WTC11 (cell line): ENCODE measurements at regions not wholly inside any gene's neighbourhood (a gene's known extent, or its start where the extent isn't known, plus 50 kb on each side); places are given as distances from the start of the nearest gene placed in this dataset.

Source experiments
- ATAC-seq: fragments of 200-7000 bp; cut with Tn5 transposase; 2 replicates; pipeline ENCODE4 v1.10.0; 2021; ENCODE audit warnings: mild to moderate bottlenecking, moderate library complexity
- CTCF ChIA-PET: fragments of 300-600 bp; sonication (Branson Sonifier 250); formaldehyde crosslinking; loops from one replicate; lab custom pipeline; 2021; ENCODE audit warnings: antibody characterized with exemption; lab: Charles Lee
- POLR2A ChIA-PET: fragments of 350-600 bp; sonication (Branson Sonifier 250); formaldehyde crosslinking; loops from one replicate; lab custom pipeline; 2021; ENCODE audit warnings: antibody characterized with exemption; lab: Charles Lee
- DNase-seq: peaks from one replicate; pipeline ENCODE4 v3.0.0; 2021; ENCODE audit warnings: low spot score
- H3K27ac Mint-ChIP-seq: 2 replicates; pipeline ENCODE4 v1.8.0; 2021; ENCODE audit warnings: mixed read lengths
- H3K27me3 Mint-ChIP-seq: 2 replicates; pipeline ENCODE4 v1.8.0; 2021; ENCODE audit warnings: low read depth, mild to moderate bottlenecking, moderate library complexity, mixed read lengths
- H3K36me3 Mint-ChIP-seq: 2 replicates; pipeline ENCODE4 v1.8.0; 2021; ENCODE audit warnings: mixed read lengths
- H3K4me1 Mint-ChIP-seq: 2 replicates; pipeline ENCODE4 v1.8.0; 2022; ENCODE audit warnings: mixed read lengths
- H3K4me3 Mint-ChIP-seq: 2 replicates; pipeline ENCODE4 v1.8.0; 2021; ENCODE audit warnings: mild to moderate bottlenecking, moderate library complexity, mixed read lengths
- H3K9me3 Mint-ChIP-seq: 2 replicates; pipeline ENCODE4 v1.8.0; 2021; ENCODE audit warnings: mixed read lengths
- ATF3 ChIP-seq: sonication (generic); formaldehyde crosslinking; conservative IDR thresholded peaks from 2 replicates; pipeline ENCODE4 v1.8.1; 2022; ENCODE audit warnings: mild to moderate bottlenecking, missing genetic modification reagents
- ATF6 ChIP-seq: sonication (generic); formaldehyde crosslinking; IDR thresholded peaks from 2 replicates; pipeline ENCODE4 v1.8.1; 2023; ENCODE audit warnings: mild to moderate bottlenecking, missing genetic modification reagents
- CREB1 ChIP-seq: sonication (generic); formaldehyde crosslinking; IDR thresholded peaks from 2 replicates; pipeline ENCODE4 v1.8.0; 2023; ENCODE audit warnings: mild to moderate bottlenecking, missing genetic modification reagents
- ESRRA ChIP-seq: sonication (generic); formaldehyde crosslinking; IDR thresholded peaks from 2 replicates; pipeline ENCODE4 v1.8.1; 2022; ENCODE audit warnings: mild to moderate bottlenecking, missing genetic modification reagents, borderline replicate concordance
- GRHL2 ChIP-seq: fragments of 250-450 bp; sonication (Bioruptor Pico); IDR thresholded peaks from 2 replicates; pipeline ENCODE4 v1.8.0; 2022; ENCODE audit warnings: mild to moderate bottlenecking, moderate library complexity; ENCODE audit not compliant: insufficient replicate concordance, severe bottlenecking
- IRF1 ChIP-seq: sonication (generic); formaldehyde crosslinking; IDR thresholded peaks from 2 replicates; pipeline ENCODE4 v1.8.0; 2023; ENCODE audit warnings: missing genetic modification reagents
- RELA ChIP-seq: sonication (generic); formaldehyde crosslinking; IDR thresholded peaks from 2 replicates; pipeline ENCODE4 v1.8.1; 2022; ENCODE audit warnings: missing genetic modification reagents, mild to moderate bottlenecking, borderline replicate concordance
- SP1 ChIP-seq: sonication (generic); formaldehyde crosslinking; conservative IDR thresholded peaks from 2 replicates; pipeline ENCODE4 v1.8.1; 2022; ENCODE audit warnings: missing genetic modification reagents
- USF2 ChIP-seq: sonication (generic); formaldehyde crosslinking; IDR thresholded peaks from 2 replicates; pipeline ENCODE4 v1.8.1; 2023; ENCODE audit warnings: mild to moderate bottlenecking, missing genetic modification reagents, moderate library complexity
- ZNF281 ChIP-seq: sonication (generic); formaldehyde crosslinking; IDR thresholded peaks from 2 replicates; pipeline ENCODE4 v1.8.0; 2023; ENCODE audit warnings: mild to moderate bottlenecking, missing genetic modification reagents
- ZNF423 ChIP-seq: fragments of 250-450 bp; sonication (Bioruptor Pico); IDR thresholded peaks from 2 replicates; pipeline ENCODE4 v2.1.2; 2022; ENCODE audit warnings: mild to moderate bottlenecking, moderate library complexity
- ZNF425 ChIP-seq: fragments of 250-450 bp; sonication (Bioruptor Pico); conservative IDR thresholded peaks from 2 replicates; pipeline ENCODE4 v1.9.0; 2021; ENCODE audit warnings: mild to moderate bottlenecking
- ZNF512 ChIP-seq: sonication (generic); formaldehyde crosslinking; IDR thresholded peaks from 2 replicates; pipeline ENCODE4 v1.8.1; 2022; ENCODE audit warnings: missing genetic modification reagents, borderline replicate concordance

GRCh38 chr4:108334031-108334430 lies 165.3 kb upstream of the LEF1 start (continued):
- TF ChIP-seq ATF6 (CRISPR knock-in tag) (no peak), ATF3 (CRISPR knock-in tag) (no peak)

GRCh38 chr4:108333353-108333942 lies 164.7 kb upstream of the LEF1 start:
- CTCF ChIA-PET, result interaction anchor here (1.4 kb wide), 1 partner anchor 28 kb away, joined by 3 read pairs; no protein-coding TSS in a partner anchor
- H3K4me1 Mint-ChIP-seq, result peaks cover 30% of the 10 kb centered on the region
- TF ChIP-seq ZNF281 (CRISPR knock-in tag), result no peak
- TF ChIP-seq IRF1 (CRISPR knock-in tag), result no peak
- DNase-seq, result peak; percentile 13
- no peaks in the 10 kb centered on the region for H3K9me3 Mint-ChIP-seq
- POLR2A ChIA-PET, result no interaction called here
- H3K27ac Mint-ChIP-seq, result no peak overlapping the region
- H3K27me3 Mint-ChIP-seq, result peaks cover 5% of the 10 kb centered on the region
- H3K36me3 Mint-ChIP-seq, result no peaks in the 10 kb centered on the region
- peak; percentile 69 for ATAC-seq
- no peak overlapping the region for H3K4me3 Mint-ChIP-seq

GRCh38 chr4:108331905-108332632 lies 163.3 kb upstream of the LEF1 start:
- peaks cover 5% of the 10 kb centered on the region for H3K27me3 Mint-ChIP-seq
- H3K36me3 Mint-ChIP-seq, result no peaks in the 10 kb centered on the region
- DNase-seq, result no peak
- no peaks in the 10 kb centered on the region for H3K9me3 Mint-ChIP-seq
- no peak overlapping the region for H3K4me3 Mint-ChIP-seq
- POLR2A ChIA-PET, result no interaction called here
- peaks cover 30% of the 10 kb centered on the region for H3K4me1 Mint-ChIP-seq
- TF ChIP-seq ESRRA, result no peak
- no peak for TF ChIP-seq GRHL2 (CRISPR knock-in tag)
- H3K27ac Mint-ChIP-seq, result 0 out of 2 replicates have a peak overlapping the region, but pooled peaks have one; percentile 9
- ATAC-seq, result peak; percentile 53; the same call in 1 of the 2 replicates
- CTCF ChIA-PET, result no interaction called here

- Mint-ChIP-seq H3K4me1 (peaks cover 20% of the 10 kb centered on the region), H3K36me3 (no peaks in the 10 kb centered on the region), H3K27me3 (peaks cover 5% of the 10 kb centered on the region), H3K4me3 (no peak overlapping the region), H3K27ac (no peak overlapping the region), H3K9me3 (no peaks in the 10 kb centered on the region)
- DNase-seq (no peak), ATAC-seq (no peak)
- CTCF ChIA-PET, result no interaction called here
- POLR2A ChIA-PET, result no interaction called here
- TF ChIP-seq RELA (CRISPR knock-in tag) (no peak), ZNF512 (CRISPR knock-in tag) (no peak), SP1 (no peak), ZNF423 (no peak), USF2 (no peak), IRF1 (CRISPR knock-in tag) (no peak), GRHL2 (CRISPR knock-in tag) (no peak), ZNF425 (CRISPR knock-in tag) (no peak), CREB1 (CRISPR knock-in tag) (no peak)
Measured at GRCh38 chr4:108328383-108328732, 159.6 kb upstream of the LEF1 start.
